Body of pancreas (tissue), 4 donors: ENCODE measurements at regions not wholly inside any gene's neighbourhood (a gene's known extent, or its start where the extent isn't known, plus 50 kb on each side); places are given as distances from the start of the nearest gene placed in this dataset.

Source experiments
- ATAC-seq: fragments of 150-250 bp; one replicate; pipeline ENCODE4 v1.9.1; 2016
- DNase-seq, 4 donors: peaks; one replicate each; pipeline ENCODE4 v3.0.0-alpha.2; 2019
- H3K27ac ChIP-seq, 4 donors: fragments of 200-600 bp; sonication (generic); 1 replicate in 3 of 4; 2 replicates in 1 of 4; pipeline versions ENCODE4 v1.5.1 to v1.6.1; 2016 to 2019; ENCODE audit warnings: mild to moderate bottlenecking in 1 of 4, mixed read lengths in 1 of 4, moderate library complexity in 1 of 4
- H3K27me3 ChIP-seq, 2 donors: fragments of 200-600 bp; sonication (generic); one replicate each; pipeline ENCODE4 v1.6.0; 2016; ENCODE audit warnings: mild to moderate bottlenecking in 1 of 2
- H3K36me3 ChIP-seq, 2 donors: fragments of 200-600 bp; sonication (generic); replicated peaks in 1 of 2; 2 replicates each; pipeline ENCODE4 v1.5.1; 2016; ENCODE audit warnings: low read depth in 2 of 2; ENCODE audit not compliant: insufficient read depth in 1 of 2
- H3K4me1 ChIP-seq: fragments of 200-600 bp; sonication (generic); one replicate; pipeline ENCODE4 v1.6.0; 2016
- H3K4me3 ChIP-seq, 2 donors: fragments of 200-600 bp; sonication (generic); 1 replicate in 1 of 2; 2 replicates in 1 of 2; pipeline ENCODE4 v1.5.1; 2016 to 2019
- H3K9me3 ChIP-seq, 3 donors: fragments of 200-600 bp; sonication (generic); 1 replicate in 2 of 3; 2 replicates in 1 of 3; pipeline ENCODE4 v1.5.1; 2016
- POLR2A ChIP-seq, 3 donors: fragments of 450-650 bp; IDR thresholded peaks; one replicate each; pipeline ENCODE4 v1.6.1; 2016; ENCODE audit warnings: antibody characterized with exemption in 3 of 3, mild to moderate bottlenecking in 2 of 3
- WGBS, 2 donors: methylation state at CpG; one replicate each; pipeline ENCODE4 v1.1.5; 2017; 5-methylcytosine and 5-hydroxymethylcytosine counted together
- intact Hi-C: fragments of 100-400 bp; cut with DNase I; formaldehyde crosslinking; loops from one replicate; pipeline ENCODE4 v1.15.1; 2023
- TF ChIP-seq, protein P1 (sequence below), 7 experiments: fragments of 450-650 bp in 4 of 7; fragments of 200-600 bp in 3 of 7; sonication (generic) in 3 of 7; IDR thresholded peaks; one replicate each; pipeline ENCODE4 v1.5.1; 2016 to 2019; ENCODE audit warnings: antibody characterized with exemption in 7 of 7

DNA sequence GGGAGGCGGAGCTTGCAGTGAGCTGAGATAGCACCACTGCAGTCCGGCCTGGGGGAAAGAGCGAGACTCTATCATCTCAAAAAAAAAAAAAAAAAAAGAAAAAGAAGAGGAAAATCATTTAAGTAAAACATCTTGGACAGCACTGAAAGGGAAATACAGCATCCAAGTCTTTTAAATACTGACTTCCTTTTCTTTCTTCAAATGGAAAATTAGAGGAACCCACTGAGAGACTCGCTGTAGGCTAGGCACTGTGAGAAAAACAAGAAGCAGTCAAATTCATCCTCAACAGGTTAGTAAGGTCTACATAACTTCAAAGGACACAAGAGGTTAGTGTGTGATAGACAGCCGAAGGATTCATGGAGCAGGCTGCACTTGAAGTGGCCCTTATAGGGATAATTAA lies 243.7 kb downstream of the BLID start:
- Histone ChIP-seq H3K27me3 (no peaks in the 10 kb centered on the region), H3K27ac (no peak overlapping the region), H3K36me3 (no peaks in the 10 kb centered on the region), H3K4me1 (peaks cover 6% of the 10 kb centered on the region), H3K4me3 (no peak overlapping the region), H3K9me3 (no peaks in the 10 kb centered on the region)
- TF ChIP-seq POLR2A (IDR thresholded peaks at IDR 0.05), result no peak
- TF ChIP-seq, protein P1, sequence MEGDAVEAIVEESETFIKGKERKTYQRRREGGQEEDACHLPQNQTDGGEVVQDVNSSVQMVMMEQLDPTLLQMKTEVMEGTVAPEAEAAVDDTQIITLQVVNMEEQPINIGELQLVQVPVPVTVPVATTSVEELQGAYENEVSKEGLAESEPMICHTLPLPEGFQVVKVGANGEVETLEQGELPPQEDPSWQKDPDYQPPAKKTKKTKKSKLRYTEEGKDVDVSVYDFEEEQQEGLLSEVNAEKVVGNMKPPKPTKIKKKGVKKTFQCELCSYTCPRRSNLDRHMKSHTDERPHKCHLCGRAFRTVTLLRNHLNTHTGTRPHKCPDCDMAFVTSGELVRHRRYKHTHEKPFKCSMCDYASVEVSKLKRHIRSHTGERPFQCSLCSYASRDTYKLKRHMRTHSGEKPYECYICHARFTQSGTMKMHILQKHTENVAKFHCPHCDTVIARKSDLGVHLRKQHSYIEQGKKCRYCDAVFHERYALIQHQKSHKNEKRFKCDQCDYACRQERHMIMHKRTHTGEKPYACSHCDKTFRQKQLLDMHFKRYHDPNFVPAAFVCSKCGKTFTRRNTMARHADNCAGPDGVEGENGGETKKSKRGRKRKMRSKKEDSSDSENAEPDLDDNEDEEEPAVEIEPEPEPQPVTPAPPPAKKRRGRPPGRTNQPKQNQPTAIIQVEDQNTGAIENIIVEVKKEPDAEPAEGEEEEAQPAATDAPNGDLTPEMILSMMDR (IDR thresholded peaks at IDR 0.05), result no peak
- intact Hi-C loops, result no loop called here
- DNase-seq (no peak), ATAC-seq (no peak)
- WGBS, 2 donors, result 72 to 86% methylated on average over 3 to 5 of the region's 5 CpGs

DNA sequence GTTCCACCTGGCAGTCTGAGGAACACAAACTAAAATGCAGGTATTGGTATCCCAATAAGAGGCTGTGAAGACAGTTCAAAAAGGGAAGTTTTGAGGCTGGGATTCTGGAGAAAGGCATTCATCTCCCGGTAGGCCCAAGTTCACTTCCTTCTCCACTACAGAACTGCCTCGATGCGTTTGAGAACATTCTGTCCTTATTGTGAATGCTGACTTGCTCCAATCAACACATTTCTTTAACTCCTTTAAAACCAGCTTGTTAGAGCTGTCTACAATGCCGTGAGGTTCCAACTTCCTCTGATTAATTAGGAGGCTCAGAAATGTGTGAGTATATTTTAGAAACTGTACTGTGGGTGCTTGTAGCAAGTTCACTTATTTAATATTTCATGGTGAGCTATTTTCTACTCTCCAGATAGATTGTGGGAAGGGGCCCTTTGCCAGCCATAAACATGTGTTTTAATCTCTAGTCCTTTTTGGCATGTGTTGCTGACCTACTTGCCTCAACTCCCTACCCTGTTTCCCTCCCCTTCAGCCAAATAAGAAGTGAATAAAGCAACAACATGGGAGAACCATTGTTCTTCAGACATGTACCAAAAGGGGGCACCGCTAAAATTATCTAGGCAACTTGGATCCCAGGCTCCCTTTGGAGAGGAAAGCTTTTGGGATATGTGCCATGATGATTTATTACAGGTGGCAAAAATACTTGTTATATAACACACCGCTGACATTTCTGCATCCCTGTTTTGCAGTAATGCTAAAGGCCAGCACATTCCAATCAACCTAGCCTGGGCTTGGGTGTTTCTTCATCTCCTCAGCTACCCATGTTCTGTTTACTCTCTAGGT lies 245.6 kb downstream of the BLID start:
- ATAC-seq (no peak), DNase-seq (peak in 1 of 4 donors; percentile 37)
- Histone ChIP-seq H3K4me1 (peaks cover 6% of the 10 kb centered on the region), H3K27ac (peak overlapping the region in 2 of 4 donors; percentile 32 to 67), H3K9me3 (no peaks in the 10 kb centered on the region), H3K27me3 (no peaks in the 10 kb centered on the region), H3K4me3 (no peak overlapping the region), H3K36me3 (no peaks in the 10 kb centered on the region)
- intact Hi-C loops, result no loop called here
- TF ChIP-seq POLR2A (IDR thresholded peaks at IDR 0.05), result no peak
- TF ChIP-seq, protein P1 (IDR thresholded peaks at IDR 0.05), result no peak
- 48 to 51% methylated on average over 6 of the region's 6 CpGs for WGBS, 2 donors

DNA sequence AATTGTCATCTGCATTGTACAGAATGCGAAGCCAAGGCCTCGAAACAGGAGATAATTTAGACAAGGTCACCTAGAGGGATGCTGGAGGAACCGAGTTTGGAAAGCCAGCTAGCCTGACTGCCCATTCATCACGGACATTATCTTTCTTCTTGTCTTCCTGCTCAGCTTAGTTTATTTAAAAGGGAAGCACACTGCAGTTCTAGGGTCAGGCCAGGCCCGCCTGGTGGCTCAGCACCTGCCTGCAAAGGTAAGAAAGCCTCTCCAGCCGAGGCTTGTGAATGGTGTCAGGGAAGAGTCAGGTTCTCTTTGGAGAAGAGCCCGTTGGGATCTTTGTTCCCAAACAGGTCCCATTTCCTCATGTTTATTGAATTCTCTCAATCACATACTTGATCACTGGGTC lies 246.5 kb downstream of the BLID start:
- intact Hi-C loops, result no loop called here
- peak overlapping the region in 2 of 4 donors; percentile 32 to 67 for H3K27ac ChIP-seq
- WGBS, 2 donors, result 39 to 41% methylated on average over 6 to 7 of the region's 7 CpGs
- TF ChIP-seq, protein P1 (IDR thresholded peaks at IDR 0.05), result no peak
- no peak for TF ChIP-seq POLR2A (IDR thresholded peaks at IDR 0.05)
- H3K4me1 ChIP-seq, result peaks cover 6% of the 10 kb centered on the region
- H3K9me3 ChIP-seq, result no peaks in the 10 kb centered on the region
- DNase-seq (no peak), ATAC-seq (no peak)
- H3K36me3 ChIP-seq, result no peaks in the 10 kb centered on the region
- H3K4me3 ChIP-seq, result no peak overlapping the region
- H3K27me3 ChIP-seq, result no peaks in the 10 kb centered on the region

DNA sequence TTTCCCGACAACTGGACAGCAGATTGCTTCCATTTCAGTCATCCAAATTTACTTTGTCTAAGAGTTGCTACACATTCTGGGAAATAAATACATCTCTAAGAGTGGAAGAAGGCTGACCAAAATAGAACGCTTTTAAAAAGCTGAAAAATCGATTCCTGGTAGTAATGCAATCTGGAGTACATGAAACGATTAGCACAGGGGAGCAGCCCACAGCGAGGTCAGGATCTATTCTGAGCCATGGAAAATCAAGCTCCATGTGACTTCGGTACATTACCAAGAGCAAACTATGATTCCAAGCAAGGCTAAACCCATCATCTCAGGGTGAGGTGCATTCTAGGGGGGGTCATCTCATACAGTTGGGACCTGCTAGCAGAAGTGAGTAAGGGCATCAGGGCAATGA lies 249.3 kb downstream of the BLID start:
- H3K9me3 ChIP-seq, result no peaks in the 10 kb centered on the region
- no peak for TF ChIP-seq POLR2A (IDR thresholded peaks at IDR 0.05)
- TF ChIP-seq, protein P1 (IDR thresholded peaks at IDR 0.05), result no peak
- H3K27me3 ChIP-seq, result no peaks in the 10 kb centered on the region
- H3K4me1 ChIP-seq, result peaks cover 6% of the 10 kb centered on the region
- no peak overlapping the region for H3K27ac ChIP-seq
- DNase-seq, result no peak
- intact Hi-C loops, result no loop called here
- WGBS, 2 donors, result 66 to 73% methylated on average over 6 of the region's 6 CpGs
- H3K36me3 ChIP-seq, result no peaks in the 10 kb centered on the region
- no peak for ATAC-seq
- H3K4me3 ChIP-seq, result no peak overlapping the region

DNA sequence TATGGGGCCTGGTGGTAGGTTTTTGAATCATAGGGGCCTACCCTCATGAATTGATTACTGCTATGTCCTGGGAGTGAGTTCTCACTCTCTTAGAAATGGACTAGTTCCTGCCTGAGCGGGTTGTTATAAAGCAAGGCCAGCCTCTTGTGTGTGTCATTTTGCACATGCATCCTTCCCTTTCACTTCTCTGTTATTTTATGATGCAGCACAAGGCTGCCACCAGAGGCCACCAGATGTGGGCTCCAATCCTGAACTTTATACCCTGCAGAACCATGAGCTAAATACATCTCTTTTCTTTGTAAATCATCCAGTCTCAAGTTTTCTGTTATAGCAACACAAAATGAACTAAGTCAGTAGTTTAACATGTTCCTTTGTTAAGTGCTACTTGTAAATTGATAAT lies 251.4 kb downstream of the BLID start:
- WGBS, 2 donors, result 78 to 88% methylated on average over 1 of the region's 1 CpG
- peaks cover 1% of the 10 kb centered on the region for H3K4me1 ChIP-seq
- ATAC-seq (no peak), DNase-seq (peak in 1 of 4 donors; percentile 16)
- H3K27ac ChIP-seq, result no peak overlapping the region
- no peak overlapping the region for H3K4me3 ChIP-seq
- intact Hi-C loops, result no loop called here
- H3K27me3 ChIP-seq, result no peaks in the 10 kb centered on the region
- no peaks in the 10 kb centered on the region for H3K36me3 ChIP-seq
- H3K9me3 ChIP-seq, result no peaks in the 10 kb centered on the region
- TF ChIP-seq POLR2A (IDR thresholded peaks at IDR 0.05), result no peak
- TF ChIP-seq, protein P1 (IDR thresholded peaks at IDR 0.05), result peak in 1 of 7 experiments; percentile 12
